ENCODE measurements at regions not wholly inside any gene's neighbourhood (a gene's known extent, or its start where the extent isn't known, plus 50 kb on each side); places are given as distances from the start of the nearest gene placed in this dataset.

DNA sequence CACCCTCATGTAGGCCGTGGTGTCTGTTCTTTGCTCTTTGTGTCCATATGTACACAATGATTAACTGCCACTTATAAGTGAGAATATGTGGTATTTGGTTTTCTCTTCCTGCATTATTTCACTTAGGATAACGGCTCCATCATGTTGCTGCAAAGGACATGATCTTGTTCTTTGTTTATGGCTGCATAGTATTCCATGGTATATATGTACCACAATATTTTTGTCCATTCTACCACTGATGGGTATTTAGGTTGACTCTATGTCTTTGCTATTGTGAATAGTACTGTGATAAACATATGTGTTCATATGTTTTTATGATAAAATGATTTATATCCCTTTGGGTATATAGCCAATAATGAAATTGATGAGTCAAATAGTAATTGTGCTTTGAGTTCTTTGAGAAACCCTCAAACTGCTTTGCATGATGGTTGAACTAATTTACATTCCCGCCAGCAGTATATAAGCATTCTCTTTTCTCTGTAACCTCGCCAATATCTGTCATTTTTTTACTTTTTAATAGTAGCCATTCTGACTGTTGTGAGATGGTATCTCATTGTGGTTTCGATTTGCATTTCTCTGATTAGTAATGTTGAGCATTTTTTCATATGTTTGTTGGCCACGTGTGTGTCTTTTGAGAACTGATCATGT is 174.4 kb upstream of the NT5E start:
- no peak for TF ChIP-seq TEAD4 (IDR thresholded peaks at IDR 0.05)
- no peak for TF ChIP-seq ZBTB7A (IDR thresholded peaks at IDR 0.05; ENCODE audit: low read depth)
- no peak for TF ChIP-seq RAD21 (IDR thresholded peaks at IDR 0.05; ENCODE audit: low read depth)
- TF ChIP-seq TAF1 (IDR thresholded peaks at IDR 0.05; ENCODE audit: low read depth) = no peak
- TF ChIP-seq, protein P1, sequence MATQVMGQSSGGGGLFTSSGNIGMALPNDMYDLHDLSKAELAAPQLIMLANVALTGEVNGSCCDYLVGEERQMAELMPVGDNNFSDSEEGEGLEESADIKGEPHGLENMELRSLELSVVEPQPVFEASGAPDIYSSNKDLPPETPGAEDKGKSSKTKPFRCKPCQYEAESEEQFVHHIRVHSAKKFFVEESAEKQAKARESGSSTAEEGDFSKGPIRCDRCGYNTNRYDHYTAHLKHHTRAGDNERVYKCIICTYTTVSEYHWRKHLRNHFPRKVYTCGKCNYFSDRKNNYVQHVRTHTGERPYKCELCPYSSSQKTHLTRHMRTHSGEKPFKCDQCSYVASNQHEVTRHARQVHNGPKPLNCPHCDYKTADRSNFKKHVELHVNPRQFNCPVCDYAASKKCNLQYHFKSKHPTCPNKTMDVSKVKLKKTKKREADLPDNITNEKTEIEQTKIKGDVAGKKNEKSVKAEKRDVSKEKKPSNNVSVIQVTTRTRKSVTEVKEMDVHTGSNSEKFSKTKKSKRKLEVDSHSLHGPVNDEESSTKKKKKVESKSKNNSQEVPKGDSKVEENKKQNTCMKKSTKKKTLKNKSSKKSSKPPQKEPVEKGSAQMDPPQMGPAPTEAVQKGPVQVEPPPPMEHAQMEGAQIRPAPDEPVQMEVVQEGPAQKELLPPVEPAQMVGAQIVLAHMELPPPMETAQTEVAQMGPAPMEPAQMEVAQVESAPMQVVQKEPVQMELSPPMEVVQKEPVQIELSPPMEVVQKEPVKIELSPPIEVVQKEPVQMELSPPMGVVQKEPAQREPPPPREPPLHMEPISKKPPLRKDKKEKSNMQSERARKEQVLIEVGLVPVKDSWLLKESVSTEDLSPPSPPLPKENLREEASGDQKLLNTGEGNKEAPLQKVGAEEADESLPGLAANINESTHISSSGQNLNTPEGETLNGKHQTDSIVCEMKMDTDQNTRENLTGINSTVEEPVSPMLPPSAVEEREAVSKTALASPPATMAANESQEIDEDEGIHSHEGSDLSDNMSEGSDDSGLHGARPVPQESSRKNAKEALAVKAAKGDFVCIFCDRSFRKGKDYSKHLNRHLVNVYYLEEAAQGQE (IDR thresholded peaks at IDR 0.05; ENCODE audit: low read depth) = no peak
- TF ChIP-seq CREB1 (IDR thresholded peaks at IDR 0.05; ENCODE audit: low read depth) = no peak
- TF ChIP-seq EP300 (IDR thresholded peaks at IDR 0.05; ENCODE audit: borderline replicate concordance) = no peak
- TF ChIP-seq, protein P2, sequence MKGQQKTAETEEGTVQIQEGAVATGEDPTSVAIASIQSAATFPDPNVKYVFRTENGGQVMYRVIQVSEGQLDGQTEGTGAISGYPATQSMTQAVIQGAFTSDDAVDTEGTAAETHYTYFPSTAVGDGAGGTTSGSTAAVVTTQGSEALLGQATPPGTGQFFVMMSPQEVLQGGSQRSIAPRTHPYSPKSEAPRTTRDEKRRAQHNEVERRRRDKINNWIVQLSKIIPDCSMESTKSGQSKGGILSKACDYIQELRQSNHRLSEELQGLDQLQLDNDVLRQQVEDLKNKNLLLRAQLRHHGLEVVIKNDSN (IDR thresholded peaks at IDR 0.05) = no peak
- TF ChIP-seq, protein P3, sequence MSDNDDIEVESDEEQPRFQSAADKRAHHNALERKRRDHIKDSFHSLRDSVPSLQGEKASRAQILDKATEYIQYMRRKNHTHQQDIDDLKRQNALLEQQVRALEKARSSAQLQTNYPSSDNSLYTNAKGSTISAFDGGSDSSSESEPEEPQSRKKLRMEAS (IDR thresholded peaks at IDR 0.05) = no peak
- TF ChIP-seq FOXM1 (IDR thresholded peaks at IDR 0.05; ENCODE audit: borderline replicate concordance, low read depth) = no peak
- TF ChIP-seq TCF12 (IDR thresholded peaks at IDR 0.05; ENCODE audit: low read depth) = no peak

DNA sequence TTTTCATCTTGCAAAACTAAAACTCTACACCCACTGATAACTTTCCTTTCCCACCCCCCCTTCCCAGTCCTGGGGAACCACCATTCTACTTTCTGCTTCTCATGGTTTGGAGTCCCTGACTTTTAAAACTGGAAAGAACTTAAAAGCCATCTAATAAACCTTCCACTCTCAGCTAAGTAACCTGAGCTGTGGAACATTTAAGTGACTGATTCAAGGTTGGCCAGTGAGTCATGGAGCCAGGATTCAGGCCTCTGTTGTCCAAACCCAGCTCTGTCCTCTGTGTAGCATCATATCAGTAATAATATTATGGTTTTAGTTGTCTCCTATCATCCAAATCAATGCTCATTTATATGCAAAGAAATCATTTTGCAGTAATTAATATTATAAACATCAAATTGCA is 176.0 kb upstream of the NT5E start:
- TF ChIP-seq CEBPB (IDR thresholded peaks at IDR 0.05) = no peak
- no peak for TF ChIP-seq YY1 (IDR thresholded peaks at IDR 0.05; ENCODE audit: low read depth)

DNA sequence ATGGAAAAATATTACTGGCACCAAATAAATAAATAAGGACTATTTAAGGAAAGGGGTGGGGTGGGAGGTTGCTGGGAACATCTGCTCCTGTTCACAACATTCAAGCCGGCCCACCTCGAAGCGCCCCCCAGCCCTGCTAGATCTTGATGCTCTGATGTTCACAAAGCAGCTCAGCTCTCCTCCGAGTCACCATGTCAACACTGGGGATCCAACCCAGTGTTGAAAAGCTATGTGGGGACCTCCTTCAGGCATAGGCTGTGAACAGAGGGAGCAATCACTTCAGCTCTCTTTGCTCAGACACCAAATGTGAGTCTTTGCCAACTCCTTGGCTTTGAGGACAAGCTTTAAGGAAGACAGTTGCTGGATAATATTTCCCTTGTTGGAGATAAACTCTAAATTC is 176.8 kb upstream of the NT5E start:
- no peak for TF ChIP-seq NFIC (IDR thresholded peaks at IDR 0.05)
- no peak for TF ChIP-seq CEBPB (IDR thresholded peaks at IDR 0.05)
- TF ChIP-seq RAD21 (IDR thresholded peaks at IDR 0.05; ENCODE audit: low read depth) = no peak

DNA sequence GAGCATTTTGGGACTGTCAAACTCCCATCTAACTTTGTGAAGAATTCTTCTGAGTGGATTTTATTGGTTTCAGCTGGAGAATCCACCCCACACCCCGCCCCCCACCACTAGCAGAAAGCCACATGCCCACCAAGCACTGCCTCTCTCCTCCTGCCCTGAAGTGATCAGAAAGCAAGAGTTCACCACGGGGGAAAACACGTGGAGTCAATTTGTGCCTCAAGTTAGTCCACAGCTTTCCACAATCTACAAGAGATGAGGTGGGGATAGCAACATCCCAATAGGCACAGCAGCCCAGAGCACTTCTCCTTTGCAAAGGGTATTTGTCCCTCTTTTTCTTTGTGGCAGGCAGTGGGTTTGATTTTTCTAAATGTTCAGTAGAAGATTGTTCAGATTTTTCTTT is 177.3 kb upstream of the NT5E start:
- TF ChIP-seq YY1 (IDR thresholded peaks at IDR 0.05; ENCODE audit: low read depth) (no peak), RAD21 (IDR thresholded peaks at IDR 0.05; ENCODE audit: low read depth) (no peak), CREB1 (IDR thresholded peaks at IDR 0.05; ENCODE audit: low read depth) (no peak), CEBPB (IDR thresholded peaks at IDR 0.05) (no peak), TAF1 (IDR thresholded peaks at IDR 0.05; ENCODE audit: low read depth) (no peak), EP300 (IDR thresholded peaks at IDR 0.05; ENCODE audit: borderline replicate concordance) (no peak), TEAD4 (IDR thresholded peaks at IDR 0.05) (no peak), TCF12 (IDR thresholded peaks at IDR 0.05; ENCODE audit: low read depth) (no peak), ZBTB7A (IDR thresholded peaks at IDR 0.05; ENCODE audit: low read depth) (no peak), NFIC (IDR thresholded peaks at IDR 0.05) (no peak), EGR1 (IDR thresholded peaks at IDR 0.05) (no peak), FOXM1 (IDR thresholded peaks at IDR 0.05; ENCODE audit: borderline replicate concordance, low read depth) (no peak)
- TF ChIP-seq, protein P2 (IDR thresholded peaks at IDR 0.05) = no peak
- TF ChIP-seq, protein P3 (IDR thresholded peaks at IDR 0.05) = no peak
- TF ChIP-seq, protein P1 (IDR thresholded peaks at IDR 0.05; ENCODE audit: low read depth) = no peak

DNA sequence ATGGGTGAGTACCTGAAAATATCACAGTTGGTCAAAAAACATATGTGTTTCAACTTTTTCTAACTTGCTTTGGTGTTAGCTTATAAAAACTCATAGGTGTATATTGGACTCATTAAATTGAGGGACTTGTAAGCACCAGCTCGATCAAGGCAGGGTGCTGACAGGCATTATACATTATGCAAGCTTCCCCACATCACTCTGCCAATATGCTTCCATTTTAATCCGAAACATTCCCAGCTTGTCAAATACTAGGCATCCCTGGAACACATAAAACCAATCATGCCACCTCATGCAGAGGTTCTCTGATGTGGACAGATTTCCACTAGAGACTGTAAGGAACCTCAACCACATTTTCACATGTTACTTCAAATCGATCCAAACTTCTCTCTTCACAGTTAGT is 187.3 kb upstream of the NT5E start:
- TF ChIP-seq YY1 (IDR thresholded peaks at IDR 0.05; ENCODE audit: low read depth) = no peak
- no peak for TF ChIP-seq EP300 (IDR thresholded peaks at IDR 0.05; ENCODE audit: borderline replicate concordance)
- no peak for TF ChIP-seq EGR1 (IDR thresholded peaks at IDR 0.05)
- no peak for TF ChIP-seq ZBTB7A (IDR thresholded peaks at IDR 0.05; ENCODE audit: low read depth)
- TF ChIP-seq NFIC (IDR thresholded peaks at IDR 0.05) = no peak
- TF ChIP-seq RAD21 (IDR thresholded peaks at IDR 0.05; ENCODE audit: low read depth) = no peak
- no peak for TF ChIP-seq TCF12 (IDR thresholded peaks at IDR 0.05; ENCODE audit: low read depth)
- TF ChIP-seq TEAD4 (IDR thresholded peaks at IDR 0.05) = no peak
- TF ChIP-seq, protein P1 (IDR thresholded peaks at IDR 0.05; ENCODE audit: low read depth) = no peak
- TF ChIP-seq, protein P2 (IDR thresholded peaks at IDR 0.05) = no peak
- TF ChIP-seq, protein P3 (IDR thresholded peaks at IDR 0.05) = no peak
- no peak for TF ChIP-seq TAF1 (IDR thresholded peaks at IDR 0.05; ENCODE audit: low read depth)
- TF ChIP-seq FOXM1 (IDR thresholded peaks at IDR 0.05; ENCODE audit: borderline replicate concordance, low read depth) = no peak
- TF ChIP-seq CREB1 (IDR thresholded peaks at IDR 0.05; ENCODE audit: low read depth) = no peak
- no peak for TF ChIP-seq CEBPB (IDR thresholded peaks at IDR 0.05)

Measured in Ishikawa (cell line).